22Rv1 (cell line): ENCODE measurements at regions not wholly inside any gene's neighbourhood (a gene's known extent, or its start where the extent isn't known, plus 50 kb on each side); places are given as distances from the start of the nearest gene placed in this dataset.

Source experiments
- ZFX ChIP-seq: fragments of 450-650 bp; IDR thresholded peaks from 2 replicates; pipeline ENCODE4 v1.6.1; 2017; ENCODE audit warnings: antibody characterized with exemption, borderline replicate concordance
- TF ChIP-seq, protein P1 (sequence below): fragments of 450-650 bp; IDR thresholded peaks from 2 replicates; pipeline ENCODE4 v1.5.1; 2017; ENCODE audit warnings: mild to moderate bottlenecking

GRCh38 chr3:6657591-6657990 is 203.3 kb upstream of the GRM7 start:
- TF ChIP-seq, protein P1, sequence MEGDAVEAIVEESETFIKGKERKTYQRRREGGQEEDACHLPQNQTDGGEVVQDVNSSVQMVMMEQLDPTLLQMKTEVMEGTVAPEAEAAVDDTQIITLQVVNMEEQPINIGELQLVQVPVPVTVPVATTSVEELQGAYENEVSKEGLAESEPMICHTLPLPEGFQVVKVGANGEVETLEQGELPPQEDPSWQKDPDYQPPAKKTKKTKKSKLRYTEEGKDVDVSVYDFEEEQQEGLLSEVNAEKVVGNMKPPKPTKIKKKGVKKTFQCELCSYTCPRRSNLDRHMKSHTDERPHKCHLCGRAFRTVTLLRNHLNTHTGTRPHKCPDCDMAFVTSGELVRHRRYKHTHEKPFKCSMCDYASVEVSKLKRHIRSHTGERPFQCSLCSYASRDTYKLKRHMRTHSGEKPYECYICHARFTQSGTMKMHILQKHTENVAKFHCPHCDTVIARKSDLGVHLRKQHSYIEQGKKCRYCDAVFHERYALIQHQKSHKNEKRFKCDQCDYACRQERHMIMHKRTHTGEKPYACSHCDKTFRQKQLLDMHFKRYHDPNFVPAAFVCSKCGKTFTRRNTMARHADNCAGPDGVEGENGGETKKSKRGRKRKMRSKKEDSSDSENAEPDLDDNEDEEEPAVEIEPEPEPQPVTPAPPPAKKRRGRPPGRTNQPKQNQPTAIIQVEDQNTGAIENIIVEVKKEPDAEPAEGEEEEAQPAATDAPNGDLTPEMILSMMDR = no peak
- no peak for TF ChIP-seq ZFX
